Endothelial cell of umbilical vein (primary cell): ENCODE measurements at regions not wholly inside any gene's neighbourhood (a gene's known extent, or its start where the extent isn't known, plus 50 kb on each side); places are given as distances from the start of the nearest gene placed in this dataset.

ENCODE experiments used
- BruUV-seq: library from RNA; stranded (reverse); fragments of 400-500 nt; replicated peaks from 2 replicates; lab custom pipeline; 2021; lab: Mats Ljungman, UMichigan
- CTCF ChIA-PET: fragments of 300-600, 350-600 bp; sonication (Branson Sonifier 250); formaldehyde crosslinking; loops from one replicate; lab custom pipeline; 2021; ENCODE audit warnings: antibody characterized with exemption, inconsistent platforms; lab: Charles Lee
- POLR2A ChIA-PET: fragments of 300-600, 350-600 bp; sonication (Branson Sonifier 250); formaldehyde crosslinking; loops from one replicate; lab custom pipeline; 2021; ENCODE audit warnings: antibody characterized with exemption, inconsistent platforms; lab: Charles Lee
- DNase-seq: peaks from one replicate; pipeline ENCODE4 v3.0.0-alpha.2; 2011; ENCODE audit warnings: low read depth, low spot score
- FAIRE-seq: peaks from 2 replicates; lab custom pipeline; 2011; peaks lifted over from hg19 to GRCh38; lab: Jason Lieb, UNC
- H2AFZ ChIP-seq: 2 replicates; pipeline ENCODE4 v1.6.0; 2012; ENCODE audit warnings: low read depth, low read length, control low read depth, inconsistent platforms
- H3K27ac ChIP-seq: 2 replicates; pipeline ENCODE4 v1.5.1; 2011; ENCODE audit warnings: low read depth, mild to moderate bottlenecking, control low read depth, low read length, moderate library complexity; ENCODE audit not compliant: insufficient read depth
- H3K27me3 ChIP-seq, 2 experiments: 2 replicates each; pipeline versions ENCODE4 v1.6.0 to v1.6.1; 2011; ENCODE audit warnings: low read length in 2 of 2, mixed read lengths in 1 of 2; ENCODE audit not compliant: control insufficient read depth in 2 of 2, insufficient read depth in 2 of 2
- H3K36me3 ChIP-seq, 2 experiments: 2 replicates in 1 of 2; 3 replicates in 1 of 2; pipeline ENCODE4 v1.5.1; 2011; ENCODE audit warnings: low read length in 2 of 2, mild to moderate bottlenecking in 1 of 2, moderate library complexity in 1 of 2; ENCODE audit not compliant: control insufficient read depth in 2 of 2, insufficient read depth in 2 of 2; ENCODE audit errors: extremely low read depth in 1 of 2
- H3K4me1 ChIP-seq: 3 replicates; pipeline ENCODE4 v1.5.1; 2011; ENCODE audit warnings: mild to moderate bottlenecking, low read length; ENCODE audit not compliant: control insufficient read depth, insufficient read depth; ENCODE audit errors: extremely low read depth
- H3K4me2 ChIP-seq: 2 replicates; pipeline ENCODE4 v1.6.1; 2011; ENCODE audit warnings: low read length, control low read depth, mixed read lengths; ENCODE audit not compliant: insufficient read depth
- H3K4me3 ChIP-seq, 3 experiments: fragments of 200-600 bp in 1 of 3; sonication (generic), shearing (Covaris generic) in 1 of 3; replicated peaks in 1 of 3; 2 replicates each; pipeline ENCODE4 v1.5.1; 2011 to 2016; ENCODE audit warnings: control low read depth in 3 of 3, low read length in 3 of 3, mild to moderate bottlenecking in 2 of 3, inconsistent platforms in 1 of 3, low read depth in 1 of 3, moderate library complexity in 1 of 3; ENCODE audit not compliant: insufficient read depth in 1 of 3
- H3K79me2 ChIP-seq: 2 replicates; pipeline ENCODE4 v1.6.0; 2012; ENCODE audit warnings: low read length, inconsistent platforms; ENCODE audit not compliant: control insufficient read depth, insufficient read depth
- H3K9ac ChIP-seq: replicated peaks from 2 replicates; pipeline ENCODE3; 2011; ENCODE audit warnings: low read length, control low read depth; ENCODE audit not compliant: insufficient read depth; ENCODE audit errors: extremely low read depth
- H3K9me1 ChIP-seq: replicated peaks from 3 replicates; pipeline ENCODE4 v1.6.0; 2011; ENCODE audit warnings: mild to moderate bottlenecking, low read length; ENCODE audit not compliant: control insufficient read depth, insufficient read depth; ENCODE audit errors: extremely low read depth
- H3K9me3 ChIP-seq: replicated peaks from 2 replicates; pipeline ENCODE4 v1.5.1; 2012; ENCODE audit warnings: low read length, inconsistent platforms; ENCODE audit not compliant: control insufficient read depth, insufficient read depth
- H4K20me1 ChIP-seq: replicated peaks from 2 replicates; pipeline ENCODE3; 2011; ENCODE audit warnings: mild to moderate bottlenecking, low read length; ENCODE audit not compliant: control insufficient read depth, insufficient read depth; ENCODE audit errors: extremely low read depth
- FOS ChIP-seq: IDR thresholded peaks from 2 replicates; pipeline ENCODE4 v1.6.1; 2011; ENCODE audit warnings: mild to moderate bottlenecking, low read length, moderate library complexity, borderline replicate concordance; ENCODE audit not compliant: insufficient read depth
- JUN ChIP-seq: IDR thresholded peaks from 2 replicates; pipeline ENCODE4 v1.6.1; 2011; ENCODE audit warnings: borderline replicate concordance, low read depth; ENCODE audit not compliant: insufficient read length, insufficient read depth
- MAX ChIP-seq: IDR thresholded peaks from 2 replicates; pipeline ENCODE4 v1.6.1; 2011; ENCODE audit not compliant: insufficient read depth, insufficient read length
- MYC ChIP-seq: IDR thresholded peaks from one replicate; pipeline ENCODE4 v1.6.1; 2011; ENCODE audit warnings: mild to moderate bottlenecking, low read depth, low read length
- POLR2AphosphoS5 ChIP-seq: IDR thresholded peaks from 2 replicates; pipeline ENCODE4 v1.6.1; 2012; ENCODE audit warnings: low read depth, mild to moderate bottlenecking, control low read depth, low read length, moderate library complexity; ENCODE audit not compliant: insufficient read depth
- dilution Hi-C: fragments of 300-500 bp; cut with MboI; formaldehyde crosslinking; loops from one replicate; pipeline ENCODE4 v1.15.0; 2019; ENCODE audit warnings: low sequenced_read_pairs; ENCODE audit not compliant: extremely low pct_ligation_motif_present
- intact Hi-C: fragments of 100-400 bp; cut with micrococcal nuclease; formaldehyde crosslinking; loops from one replicate; pipeline ENCODE4 v1.10.0; 2022

GRCh38 chr11:26027887-26028286 is 304.0 kb upstream of the ANO3 start:
- Histone ChIP-seq H3K9ac (no peak overlapping the region), H4K20me1 (no peaks in the 10 kb centered on the region), H3K27ac (no peak overlapping the region), H3K4me1 (no peaks in the 10 kb centered on the region), H3K36me3 (no peaks in the 10 kb centered on the region), H3K4me3 (no peak overlapping the region), H3K4me2 (no peak overlapping the region), H3K9me3 (no peaks in the 10 kb centered on the region), H3K79me2 (no peaks in the 10 kb centered on the region), H2AFZ (no peak overlapping the region), H3K9me1 (no peaks in the 10 kb centered on the region), H3K27me3 (peaks cover 0 to 2% of the 10 kb centered on the region in 2 experiments)
- TF ChIP-seq POLR2AphosphoS5 (no peak), MAX (no peak)
- dilution Hi-C loops (no loop called here), intact Hi-C loops (no loop called here)
- CTCF ChIA-PET = interaction anchor here (0.6 to 1.2 kb wide), 3 partner anchors 28 to 150 kb away, joined by 3 to 6 read pairs (median 6); no protein-coding TSS in a partner anchor
- FAIRE-seq (no peak), DNase-seq (no peak)
- POLR2A ChIA-PET = no interaction called here
- no TSS peak for BruUV-seq

DNA sequence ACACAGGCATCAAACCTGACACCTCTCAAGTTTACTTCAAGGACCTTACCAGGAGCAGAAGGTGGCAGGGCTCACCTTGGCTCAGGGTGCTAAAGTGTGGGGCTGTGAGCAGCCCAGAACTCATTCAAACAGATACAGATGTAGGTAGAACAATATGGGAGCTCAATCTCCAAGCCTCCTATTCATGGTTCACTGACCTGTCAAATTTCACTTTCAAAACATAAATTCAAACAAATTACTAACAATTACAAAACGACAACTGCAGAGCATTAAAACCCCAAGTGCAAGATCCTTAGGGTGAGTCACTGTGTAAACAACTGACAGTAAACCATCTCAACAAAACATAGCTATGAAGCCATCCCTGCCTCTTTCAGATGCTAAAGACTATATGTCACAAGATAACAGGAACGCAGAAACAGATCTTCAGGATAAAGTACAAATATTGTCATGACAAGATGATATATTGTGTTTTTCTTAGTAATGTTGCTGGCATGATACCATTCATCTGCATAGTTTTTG is 303.5 kb upstream of the ANO3 start:
- no peak for DNase-seq
- no peak overlapping the region for H3K4me3 ChIP-seq
- no peaks in the 10 kb centered on the region for H3K79me2 ChIP-seq
- CTCF ChIA-PET = interaction anchor here (0.6 to 1.2 kb wide), 3 partner anchors 27 to 149 kb away, joined by 3 to 6 read pairs (median 6); no protein-coding TSS in a partner anchor
- intact Hi-C loops = no loop called here
- H3K4me1 ChIP-seq = no peaks in the 10 kb centered on the region
- H4K20me1 ChIP-seq = no peaks in the 10 kb centered on the region
- POLR2A ChIA-PET = no interaction called here
- no peaks in the 10 kb centered on the region for H3K27me3 ChIP-seq
- H3K36me3 ChIP-seq = no peaks in the 10 kb centered on the region
- H3K9ac ChIP-seq = no peak overlapping the region
- no peaks in the 10 kb centered on the region for H3K9me3 ChIP-seq
- no peak for FAIRE-seq
- peak; percentile 25 for TF ChIP-seq FOS
- TF ChIP-seq JUN = no peak
- no peak for TF ChIP-seq MAX
- no peak for TF ChIP-seq MYC
- H3K4me2 ChIP-seq = no peak overlapping the region
- no peaks in the 10 kb centered on the region for H3K9me1 ChIP-seq
- dilution Hi-C loops = no loop called here
- no peak overlapping the region for H3K27ac ChIP-seq
- no peak overlapping the region for H2AFZ ChIP-seq
- BruUV-seq = no TSS peak
